HG02588 (cell line): ENCODE measurements at regions not wholly inside any gene's neighbourhood (a gene's known extent, or its start where the extent isn't known, plus 50 kb on each side); places are given as distances from the start of the nearest gene placed in this dataset.

ENCODE experiments used
- ATAC-seq: cut with Tn5 transposase; IDR thresholded peaks from one replicate; pipeline ENCODE4 v1.9.1; 2021; ENCODE audit warnings: mild to moderate bottlenecking, moderate library complexity; ENCODE audit not compliant: unreplicated experiment

DNA sequence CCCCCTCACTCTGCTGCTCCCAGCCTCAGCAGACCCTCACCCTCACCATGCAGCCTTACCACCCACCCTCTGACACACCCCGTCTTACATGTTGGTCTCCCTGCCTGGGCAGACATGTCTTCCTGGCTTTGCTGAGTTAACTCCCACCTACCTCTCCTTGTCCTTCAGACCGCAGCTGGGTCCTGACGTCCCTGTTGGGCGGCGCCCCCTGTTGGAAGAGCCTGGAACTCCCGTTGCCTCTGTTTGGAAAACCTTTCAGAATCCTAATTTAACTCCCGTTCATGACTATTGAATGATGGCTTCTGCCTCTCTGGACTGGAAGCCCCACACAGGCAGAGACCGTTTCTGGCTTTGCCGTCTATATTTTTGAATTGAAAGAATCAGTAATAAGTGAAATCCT, 245.1 kb downstream of the MYLK4 start:
- no peak for ATAC-seq

DNA sequence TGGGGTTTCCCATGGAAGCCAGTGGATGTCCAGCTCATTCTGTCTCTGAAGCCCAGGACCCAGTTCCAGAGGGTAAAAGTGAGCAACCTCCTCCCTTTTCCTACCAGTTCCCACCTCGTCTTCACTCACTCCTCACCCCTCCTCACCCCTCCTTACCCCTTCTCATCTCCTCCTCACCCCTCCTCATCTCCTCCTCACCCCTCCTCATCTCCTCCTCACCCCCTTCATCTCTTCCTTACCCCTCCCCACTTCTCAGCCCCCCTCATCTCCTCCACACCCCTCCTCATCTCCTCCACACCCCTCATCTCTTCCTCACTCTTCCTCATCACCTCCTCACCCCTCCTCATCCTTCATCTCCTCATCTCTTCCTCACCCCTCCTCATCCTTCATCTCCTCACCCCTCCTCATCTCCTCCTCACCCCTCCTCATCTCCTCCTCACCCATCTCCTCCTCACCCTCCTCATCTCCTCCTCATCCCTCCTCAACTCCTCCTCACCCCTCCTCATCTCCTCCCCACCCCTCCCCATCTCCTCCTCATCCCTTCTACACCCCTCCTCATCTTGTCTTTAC, 246.1 kb downstream of the MYLK4 start:
- no peak for ATAC-seq

DNA sequence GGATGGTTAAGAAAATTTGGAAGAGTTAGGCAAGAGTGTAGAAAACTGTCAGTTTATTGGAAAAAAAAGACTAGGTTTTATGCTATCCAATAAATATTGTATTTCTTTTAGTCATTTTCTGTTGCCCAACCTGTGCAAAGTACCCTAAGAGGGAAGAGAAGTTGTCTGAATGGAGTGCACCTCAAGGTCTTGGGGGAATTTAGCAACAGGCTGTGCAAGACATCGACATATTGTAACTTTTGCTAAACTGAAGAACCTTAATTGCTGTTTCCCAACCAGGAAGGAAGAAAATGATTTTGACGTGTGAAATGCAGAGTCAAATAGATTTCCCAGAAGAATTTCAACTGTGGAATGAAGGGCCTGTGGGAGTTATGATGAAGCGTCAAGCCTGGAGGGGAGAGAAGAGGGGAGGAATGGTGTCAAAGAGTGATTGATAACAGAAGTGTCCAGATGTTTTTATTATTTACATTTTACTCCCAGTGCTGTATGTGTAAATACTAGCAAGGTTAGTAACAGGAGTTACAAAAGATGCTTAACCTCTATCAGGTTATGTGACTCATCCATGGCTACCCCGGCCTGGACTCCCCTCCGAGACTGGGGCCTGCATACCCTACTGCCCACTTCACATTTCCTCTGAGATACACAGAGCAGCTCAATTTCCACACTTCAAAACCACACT, 246.8 kb downstream of the MYLK4 start:
- no peak for ATAC-seq

DNA sequence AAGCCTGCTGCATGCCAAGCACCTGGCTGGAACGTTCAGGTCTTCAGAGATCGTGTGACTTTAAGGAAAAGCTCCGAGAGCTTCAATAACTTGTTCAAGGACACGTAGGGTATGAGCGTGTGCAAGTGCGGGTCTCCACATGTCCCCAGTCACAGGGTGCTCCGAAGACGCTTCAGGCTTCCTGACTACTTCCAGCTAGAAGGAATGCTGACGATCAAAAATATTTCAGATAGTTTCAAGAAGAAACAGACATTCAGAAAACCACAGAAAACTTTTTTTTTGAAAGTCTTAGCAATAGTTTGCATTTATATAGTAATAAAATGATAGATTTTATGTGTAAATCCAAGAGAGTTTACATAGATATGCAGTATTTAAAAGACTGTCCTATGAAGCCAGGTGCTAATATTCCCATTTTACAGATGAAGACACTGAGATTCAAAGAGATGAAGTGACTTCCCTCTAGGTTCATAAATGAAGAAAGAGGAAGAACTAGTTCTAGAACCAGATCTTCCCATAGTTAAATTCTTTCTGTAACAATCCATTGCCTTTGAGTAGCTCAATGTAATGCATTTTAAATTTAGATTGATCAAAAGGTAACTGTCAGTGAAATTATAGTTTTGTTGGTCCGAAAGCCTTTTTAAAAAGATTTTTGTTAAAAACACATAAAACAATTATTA, 247.6 kb downstream of the MYLK4 start:
- no peak for ATAC-seq

- no peak for ATAC-seq
Measured at GRCh38 chr6:2502096-2502997, 248.4 kb downstream of the MYLK4 start.

DNA sequence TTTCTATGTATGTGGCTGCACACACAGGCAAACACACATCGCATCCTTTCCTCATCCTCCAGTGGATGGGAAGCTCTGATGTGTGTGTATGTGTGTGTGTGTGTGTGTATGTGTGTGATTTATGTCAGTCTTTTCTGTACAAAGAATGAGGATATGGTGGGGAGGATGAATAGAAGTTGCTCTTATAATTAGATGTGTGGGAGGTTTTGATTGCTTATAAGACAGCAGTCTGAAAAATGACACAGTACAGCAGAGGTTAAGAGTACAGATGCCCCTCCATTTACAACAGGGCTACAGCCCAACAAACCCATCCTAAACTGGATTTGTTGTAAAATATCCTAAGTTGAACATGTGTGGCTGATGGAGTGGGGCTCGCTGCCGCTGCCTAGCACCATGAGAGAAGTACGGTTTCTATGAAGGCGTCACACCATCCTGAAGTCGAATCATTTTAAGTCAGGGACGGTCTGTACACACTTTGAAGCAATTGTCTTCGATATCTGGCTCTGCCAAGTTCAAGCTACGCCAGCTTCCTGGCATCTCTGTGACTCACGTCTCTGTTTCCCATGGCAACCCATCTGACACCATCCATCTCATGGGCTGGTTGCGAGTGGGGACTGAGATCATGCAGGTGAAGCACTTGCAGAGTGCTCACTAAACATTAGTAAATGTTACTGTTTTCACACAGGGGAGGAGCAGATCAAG, 252.6 kb downstream of the MYLK4 start:
- no peak for ATAC-seq

- ATAC-seq: no peak
Measured at GRCh38 chr6:2496291-2496690, 250.9 kb upstream of the GMDS start.

DNA sequence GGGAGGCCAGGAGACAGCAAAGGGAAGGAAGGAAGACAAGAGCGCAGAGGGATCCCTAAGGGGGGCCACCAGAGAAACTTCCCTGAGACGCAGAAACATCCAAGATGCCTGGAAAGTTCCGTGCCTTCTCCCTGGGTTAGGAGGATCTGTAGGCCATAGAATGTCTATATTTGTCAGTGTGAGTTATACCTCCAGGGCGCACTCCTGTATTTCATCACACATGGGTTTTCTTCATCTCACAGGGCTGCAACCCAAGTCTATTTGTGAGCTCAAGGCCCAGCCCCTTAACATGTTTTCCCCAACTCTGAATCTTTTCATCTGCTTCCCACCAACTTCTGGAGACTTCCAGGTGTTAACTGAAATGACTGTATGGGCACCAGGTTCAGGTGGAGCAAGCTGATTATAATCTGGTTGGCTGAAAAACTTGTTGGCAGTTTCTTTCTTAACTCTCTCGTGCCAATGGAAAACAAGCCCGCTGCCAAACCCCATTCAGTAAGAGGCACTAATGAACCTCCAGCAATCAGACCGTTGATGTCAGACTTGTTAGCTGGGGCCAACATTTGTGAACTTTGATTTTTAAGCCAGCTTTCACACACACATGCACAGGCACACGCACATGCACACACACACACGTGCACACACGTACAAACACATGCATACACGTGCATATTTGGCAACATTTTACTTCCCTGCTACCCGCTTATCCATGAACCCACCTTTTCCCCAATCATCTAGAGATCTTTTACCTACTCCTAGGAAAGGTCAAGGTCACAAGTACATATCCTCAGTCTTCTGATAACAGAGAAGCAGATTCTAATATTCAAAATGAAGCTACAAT, 247.5 kb upstream of the GMDS start:
- no peak for ATAC-seq

DNA sequence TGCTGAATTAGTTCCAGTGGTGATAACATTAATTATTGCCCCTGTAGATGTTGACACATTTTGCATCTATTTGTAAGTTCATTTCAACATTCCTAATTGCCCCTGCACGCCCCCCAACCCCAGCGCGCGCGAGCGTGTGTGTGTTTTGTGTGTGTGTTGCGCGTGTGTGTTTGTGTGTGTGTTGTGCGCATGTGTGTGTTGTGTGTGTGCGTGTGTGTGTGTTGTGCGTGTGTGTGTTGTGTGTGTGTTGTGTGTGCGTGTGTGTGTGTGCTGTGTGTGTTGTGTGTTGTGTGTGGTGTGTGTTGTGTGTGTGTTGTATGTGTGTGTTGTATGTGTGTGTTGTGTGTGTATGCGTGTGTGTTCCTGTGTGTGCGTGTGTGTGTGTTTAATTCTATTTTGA, 245.7 kb upstream of the GMDS start:
- no peak for ATAC-seq

GRCh38 chr6:2488578-2488977, 243.2 kb upstream of the GMDS start:
- no peak for ATAC-seq

DNA sequence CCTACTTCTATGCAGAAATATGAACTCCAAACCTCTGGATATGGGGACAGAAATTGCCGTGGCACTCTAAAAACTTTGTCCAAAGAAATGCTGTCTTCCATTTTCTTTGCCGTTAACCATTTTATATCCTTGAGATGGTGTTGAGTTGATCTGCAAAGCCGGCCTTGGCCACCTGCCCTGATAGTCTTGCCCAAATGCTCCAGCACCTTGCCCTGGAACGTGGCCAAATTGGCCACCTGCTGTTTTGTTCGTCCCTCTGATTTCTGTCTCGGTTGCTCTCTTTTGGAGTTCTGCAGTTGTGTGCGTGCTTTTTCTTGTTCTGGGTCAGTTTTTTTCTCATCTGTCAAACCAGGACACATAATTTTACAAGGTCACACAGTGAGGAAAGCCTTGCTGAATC, 239.7 kb upstream of the GMDS start:
- ATAC-seq: no peak

GRCh38 chr6:2482773-2483172, 237.4 kb upstream of the GMDS start:
- no peak for ATAC-seq

GRCh38 chr6:2481307-2481706, 235.9 kb upstream of the GMDS start:
- no peak for ATAC-seq

DNA sequence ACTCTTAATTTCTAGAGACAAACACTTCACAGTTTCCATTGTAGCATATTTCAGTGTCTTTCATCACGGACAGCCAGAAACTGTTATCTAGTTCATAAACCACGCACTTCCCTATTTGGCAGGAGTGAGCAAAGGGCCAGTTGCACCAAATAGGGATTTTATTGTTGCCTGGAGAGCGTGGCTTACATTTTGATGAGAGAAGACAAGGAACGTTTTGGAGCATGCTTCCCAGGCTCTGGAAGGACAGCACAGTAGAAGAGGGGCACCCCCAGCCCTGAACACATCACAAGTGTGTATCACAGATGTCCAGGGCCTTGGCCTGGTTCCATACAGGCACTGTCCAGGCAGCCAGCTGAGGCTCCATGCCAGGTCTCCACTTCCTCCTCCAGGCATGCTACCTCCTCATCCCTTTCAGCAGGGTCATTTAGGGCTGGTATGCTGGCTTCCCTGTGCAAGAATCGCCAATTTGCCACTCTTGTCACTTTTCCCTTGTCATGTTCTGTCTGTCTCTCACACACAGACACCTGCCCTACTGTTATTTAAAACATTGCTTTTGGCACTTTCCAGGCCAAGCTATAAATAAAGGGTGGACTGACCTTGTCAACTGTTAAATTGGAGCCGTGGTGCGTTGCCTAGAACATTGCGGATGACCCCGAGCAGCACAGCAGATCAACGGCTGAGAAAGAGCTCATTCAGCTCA, 235.0 kb upstream of the GMDS start:
- ATAC-seq: no peak

DNA sequence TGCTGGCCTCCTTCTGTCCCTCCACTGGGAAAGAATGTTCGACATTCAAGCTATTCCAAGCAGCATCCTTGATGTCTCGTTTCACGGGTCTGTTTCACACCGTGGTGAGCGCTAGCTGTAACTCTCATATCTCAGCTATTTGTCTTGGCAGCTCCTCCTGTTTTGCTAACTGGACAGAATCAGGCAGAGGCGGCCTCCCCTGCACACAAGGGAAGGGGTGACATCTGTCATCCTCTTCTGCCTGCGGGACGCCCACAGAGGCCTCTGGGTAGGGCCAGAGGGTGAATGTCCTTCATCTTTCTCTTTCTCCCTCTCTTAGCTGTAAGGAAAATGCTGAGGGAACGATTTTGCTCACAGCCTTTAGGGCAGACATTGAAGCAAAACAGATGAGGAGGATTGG, 232.8 kb upstream of the GMDS start:
- ATAC-seq: no peak

- ATAC-seq: no peak
Measured at GRCh38 chr6:2477666-2478065, 232.3 kb upstream of the GMDS start.

DNA sequence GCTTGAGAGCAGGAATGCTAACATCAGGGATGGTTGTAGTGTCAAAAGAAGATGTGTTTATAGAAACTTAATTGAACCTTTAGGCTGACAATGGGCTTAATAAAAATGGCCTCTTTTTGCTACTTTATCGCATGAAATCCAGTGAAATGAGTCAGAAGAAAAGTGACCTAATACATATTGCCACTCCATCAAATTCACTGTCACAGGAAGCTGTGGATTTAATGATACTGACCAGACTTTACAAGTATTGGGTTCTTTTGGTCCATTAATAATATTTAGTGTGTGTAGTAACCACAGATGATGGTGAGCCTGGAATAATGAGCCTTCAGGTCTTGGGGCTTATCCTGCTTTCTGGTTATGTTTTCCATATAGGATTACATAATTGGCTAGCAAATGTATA, 231.8 kb upstream of the GMDS start:
- ATAC-seq: no peak

- no peak for ATAC-seq
Measured at GRCh38 chr6:2476376-2476775, 231.0 kb upstream of the GMDS start.

DNA sequence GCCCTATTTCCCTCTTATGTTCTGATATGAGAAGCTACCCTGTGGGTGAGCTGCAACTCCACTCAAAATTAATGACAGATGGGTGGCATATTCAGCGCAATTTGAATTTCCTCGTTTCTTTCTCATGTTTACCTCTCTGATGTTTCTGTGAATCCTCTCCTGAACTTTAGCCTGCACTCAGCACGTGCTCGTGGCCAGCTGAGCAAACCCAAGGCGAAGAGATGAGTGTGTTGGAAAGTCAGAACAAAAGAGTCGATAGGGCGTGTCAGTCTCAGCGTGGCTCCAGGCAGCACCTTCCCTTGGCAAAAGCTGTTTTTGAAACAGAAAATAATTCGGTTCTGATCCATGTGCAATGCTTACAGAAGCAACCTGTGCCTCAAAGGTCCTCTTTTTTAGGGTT, 226.1 kb upstream of the GMDS start:
- ATAC-seq: no peak
